ENCODE measurements at regions not wholly inside any gene's neighbourhood (a gene's known extent, or its start where the extent isn't known, plus 50 kb on each side); places are given as distances from the start of the nearest gene placed in this dataset.

DNA sequence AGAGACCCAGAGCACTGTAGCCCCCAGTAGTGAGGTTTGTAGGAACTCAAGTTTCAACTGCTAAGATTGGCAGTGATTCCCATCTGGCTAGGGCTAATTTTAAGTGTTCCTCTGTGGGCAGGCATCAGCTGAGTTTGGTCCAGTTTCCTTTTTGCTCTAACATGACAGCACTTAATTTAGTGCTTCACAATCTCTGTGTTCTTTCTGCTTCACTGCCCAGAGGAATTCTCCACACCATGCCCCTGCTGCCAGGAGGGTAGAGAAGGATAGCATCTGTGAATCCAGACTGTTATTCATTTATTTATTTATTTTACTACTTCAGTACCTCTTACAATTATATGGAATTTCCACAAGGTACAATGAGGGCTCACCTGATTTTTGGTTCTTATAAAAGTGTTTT is 549.9 kb upstream of the FSIP2 start:
- no peak overlapping the region for H4K5ac ChIP-seq (ENCODE audit: low read depth, low read length)
- H4K8ac ChIP-seq (ENCODE audit: low read depth in 2 of 2, low read length in 2 of 2), result no peak overlapping the region
- H3K4ac ChIP-seq (ENCODE audit: low read depth, low read length), result no peak overlapping the region
- no peak overlapping the region for H3K27ac ChIP-seq (ENCODE audit: insufficient read depth, low read length)
- H3K9me1 ChIP-seq (ENCODE audit: insufficient read depth, low read length), result no peaks in the 10 kb centered on the region
- no peak overlapping the region for H3K9ac ChIP-seq (ENCODE audit: low read depth, low read length)
- H4K20me1 ChIP-seq (ENCODE audit: insufficient read depth, low read length), result no peaks in the 10 kb centered on the region
- ATAC-seq (ENCODE audit: low read depth) (no peak), DNase-seq (no peak)
- H3K14ac ChIP-seq (replicated peaks; ENCODE audit: low read depth, low read length), result no peak overlapping the region
- no peak overlapping the region for H2AK5ac ChIP-seq (ENCODE audit: low read depth, low read length)
- no TSS peak for BruUV-seq (replicated peaks)
- no peaks in the 10 kb centered on the region for H3K79me1 ChIP-seq (ENCODE audit: low read depth in 1 of 2, low read length in 2 of 2)
- H2BK120ac ChIP-seq (ENCODE audit: low read depth, low read length), result no peak overlapping the region
- dilution Hi-C loops (cut with HindIII; ENCODE audit: low sequenced_read_pairs, unreplicated experiment) (no loop called here), in situ Hi-C loops (cut with MboI; ENCODE audit: low sequenced_read_pairs) (no loop called here), intact Hi-C loops (cut with micrococcal nuclease) (no loop called here)
- H2BK20ac ChIP-seq (ENCODE audit: low read depth, low read length), result no peak overlapping the region
- no peak overlapping the region for H2BK5ac ChIP-seq (ENCODE audit: low read depth, low read length, poor library complexity, severe bottlenecking)
- H3K18ac ChIP-seq (ENCODE audit: low read depth, low read length), result no peak overlapping the region
- H2AFZ ChIP-seq (replicated peaks; ENCODE audit: low read length, poor library complexity), result no peak overlapping the region
- no peak overlapping the region for H3K56ac ChIP-seq (ENCODE audit: extremely low read depth, insufficient read depth, low read length)
- H3K4me2 ChIP-seq (ENCODE audit: low read depth, low read length), result no peak overlapping the region
- H3K9me3 ChIP-seq (ENCODE audit: control insufficient read depth, insufficient read depth, low read length), result peaks cover 14% of the 10 kb centered on the region
- H3K4me1 ChIP-seq (ENCODE audit: control insufficient read depth, insufficient read depth, low read length), result no peaks in the 10 kb centered on the region
- ChIA-PET POLR2A (ENCODE audit: unreplicated experiment) (no interaction called here), CTCF (no interaction called here)
- no peak overlapping the region for H3K23ac ChIP-seq (ENCODE audit: low read depth, low read length)
- no peaks in the 10 kb centered on the region for H3K27me3 ChIP-seq (ENCODE audit: control insufficient read depth, insufficient read depth, low read length)
- no peak overlapping the region for H2AK9ac ChIP-seq (replicated peaks; ENCODE audit: low read depth, low read length, poor library complexity)
- H3K36me3 ChIP-seq (ENCODE audit: control insufficient read depth, insufficient read depth, low read length), result no peaks in the 10 kb centered on the region
- TF ChIP-seq POLR2A (IDR thresholded peaks at IDR 0.05; ENCODE audit: low read depth, low read length) (no peak), RFX5 (IDR thresholded peaks at IDR 0.05; ENCODE audit: low read depth, low read length) (no peak), MAFK (IDR thresholded peaks at IDR 0.05; ENCODE audit: low read depth, low read length) (no peak), MAZ (IDR thresholded peaks at IDR 0.05; ENCODE audit: borderline replicate concordance, low read depth, low read length) (no peak), FOS (IDR thresholded peaks at IDR 0.05; ENCODE audit: low read depth, low read length) (no peak), SMC3 (IDR thresholded peaks at IDR 0.05; ENCODE audit: low read depth, low read length) (no peak), USF2 (IDR thresholded peaks at IDR 0.05; ENCODE audit: low read depth, low read length) (no peak), BHLHE40 (IDR thresholded peaks at IDR 0.05; ENCODE audit: low read depth, low read length) (no peak), ELK1 (IDR thresholded peaks at IDR 0.05; ENCODE audit: borderline replicate concordance, low read depth, low read length) (no peak), RCOR1 (IDR thresholded peaks at IDR 0.05; ENCODE audit: insufficient replicate concordance, low read length) (no peak), CHD1 (IDR thresholded peaks at IDR 0.05; ENCODE audit: low read depth, low read length) (no peak), CEBPB (IDR thresholded peaks at IDR 0.05; ENCODE audit: low read depth, low read length) (no peak), RAD21 (IDR thresholded peaks at IDR 0.05; ENCODE audit: low read length) (no peak)
- TF ChIP-seq, protein P1, sequence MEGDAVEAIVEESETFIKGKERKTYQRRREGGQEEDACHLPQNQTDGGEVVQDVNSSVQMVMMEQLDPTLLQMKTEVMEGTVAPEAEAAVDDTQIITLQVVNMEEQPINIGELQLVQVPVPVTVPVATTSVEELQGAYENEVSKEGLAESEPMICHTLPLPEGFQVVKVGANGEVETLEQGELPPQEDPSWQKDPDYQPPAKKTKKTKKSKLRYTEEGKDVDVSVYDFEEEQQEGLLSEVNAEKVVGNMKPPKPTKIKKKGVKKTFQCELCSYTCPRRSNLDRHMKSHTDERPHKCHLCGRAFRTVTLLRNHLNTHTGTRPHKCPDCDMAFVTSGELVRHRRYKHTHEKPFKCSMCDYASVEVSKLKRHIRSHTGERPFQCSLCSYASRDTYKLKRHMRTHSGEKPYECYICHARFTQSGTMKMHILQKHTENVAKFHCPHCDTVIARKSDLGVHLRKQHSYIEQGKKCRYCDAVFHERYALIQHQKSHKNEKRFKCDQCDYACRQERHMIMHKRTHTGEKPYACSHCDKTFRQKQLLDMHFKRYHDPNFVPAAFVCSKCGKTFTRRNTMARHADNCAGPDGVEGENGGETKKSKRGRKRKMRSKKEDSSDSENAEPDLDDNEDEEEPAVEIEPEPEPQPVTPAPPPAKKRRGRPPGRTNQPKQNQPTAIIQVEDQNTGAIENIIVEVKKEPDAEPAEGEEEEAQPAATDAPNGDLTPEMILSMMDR (conservative IDR thresholded peaks at IDR 0.05; ENCODE audit: low read depth, low read length), result no peak
- H2BK15ac ChIP-seq (ENCODE audit: low read depth, low read length), result no peak overlapping the region
- no peak overlapping the region for H4K91ac ChIP-seq (ENCODE audit: insufficient read depth, low read depth, low read length)
- H3K4me3 ChIP-seq (ENCODE audit: insufficient read depth, low read depth, low read length), result no peak overlapping the region

Data from IMR-90 (cell line).